ENCODE measurements at regions not wholly inside any gene's neighbourhood (a gene's known extent, or its start where the extent isn't known, plus 50 kb on each side); places are given as distances from the start of the nearest gene placed in this dataset.
"Not testable (repeated sequence)": the region's sequence is repeated elsewhere in the genome, so short reads cannot be mapped to it uniquely, and the experiment has no call there.

DNA sequence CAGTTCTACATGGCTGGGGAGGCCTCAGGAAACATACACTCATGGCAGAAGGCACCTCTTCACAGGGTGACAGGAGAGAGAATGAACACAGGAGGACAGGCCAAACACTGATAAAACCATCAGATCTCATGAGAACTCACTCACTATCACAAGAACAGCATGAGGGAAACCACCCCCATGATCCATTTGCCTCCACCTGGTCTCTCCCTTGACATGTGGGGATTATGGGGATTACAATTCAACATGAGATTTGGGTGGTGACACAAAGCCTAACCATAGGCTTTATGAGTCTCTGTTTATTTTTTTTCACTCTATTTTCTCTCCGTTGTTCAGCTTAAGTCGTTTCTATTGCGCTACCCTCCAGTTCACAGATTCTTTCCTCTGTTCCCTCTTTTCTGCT lies 63.8 kb upstream of the GRK3 start:
- not testable (repeated sequence) for TF ChIP-seq CTCF (IDR thresholded peaks at IDR 0.05; ENCODE audit: low read depth, low read length); POLR2A (IDR thresholded peaks at IDR 0.05; ENCODE audit: extremely low read depth, insufficient read length); MAX (IDR thresholded peaks at IDR 0.05; ENCODE audit: low read depth, low read length)
